B cell (primary cell): ENCODE measurements at regions not wholly inside any gene's neighbourhood (a gene's known extent, or its start where the extent isn't known, plus 50 kb on each side); places are given as distances from the start of the nearest gene placed in this dataset.

ENCODE experiments used
- EZH2 ChIP-seq: IDR thresholded peaks from 2 replicates; pipeline ENCODE4 v1.6.1; 2012; ENCODE audit warnings: borderline replicate concordance, low read depth, mild to moderate bottlenecking, moderate library complexity, low read length; ENCODE audit not compliant: insufficient read depth, poor library complexity, severe bottlenecking
- TF ChIP-seq, protein P1 (sequence below): fragments of 200-600 bp; IDR thresholded peaks from one replicate; pipeline ENCODE4 v1.8.0; 2022; ENCODE audit warnings: antibody characterized with exemption, mild to moderate bottlenecking

DNA sequence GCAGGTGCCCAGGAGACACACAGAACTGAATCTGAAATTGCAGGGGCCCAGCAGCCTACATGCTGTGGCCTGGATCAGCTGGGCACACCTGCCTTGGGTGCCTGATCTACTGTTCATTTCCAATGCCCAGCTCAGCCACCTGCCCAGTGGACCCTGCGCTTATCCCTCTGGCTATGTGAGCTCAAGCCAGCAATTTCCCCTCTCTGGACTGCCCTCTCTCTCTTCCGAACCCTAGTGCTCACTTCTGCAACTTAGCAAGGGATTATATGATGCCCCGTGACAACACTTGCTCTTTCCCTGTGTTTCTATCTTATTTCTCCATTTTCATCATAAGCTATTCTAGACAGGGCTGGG is 276.0 kb downstream of the UACA start:
- TF ChIP-seq, protein P1, sequence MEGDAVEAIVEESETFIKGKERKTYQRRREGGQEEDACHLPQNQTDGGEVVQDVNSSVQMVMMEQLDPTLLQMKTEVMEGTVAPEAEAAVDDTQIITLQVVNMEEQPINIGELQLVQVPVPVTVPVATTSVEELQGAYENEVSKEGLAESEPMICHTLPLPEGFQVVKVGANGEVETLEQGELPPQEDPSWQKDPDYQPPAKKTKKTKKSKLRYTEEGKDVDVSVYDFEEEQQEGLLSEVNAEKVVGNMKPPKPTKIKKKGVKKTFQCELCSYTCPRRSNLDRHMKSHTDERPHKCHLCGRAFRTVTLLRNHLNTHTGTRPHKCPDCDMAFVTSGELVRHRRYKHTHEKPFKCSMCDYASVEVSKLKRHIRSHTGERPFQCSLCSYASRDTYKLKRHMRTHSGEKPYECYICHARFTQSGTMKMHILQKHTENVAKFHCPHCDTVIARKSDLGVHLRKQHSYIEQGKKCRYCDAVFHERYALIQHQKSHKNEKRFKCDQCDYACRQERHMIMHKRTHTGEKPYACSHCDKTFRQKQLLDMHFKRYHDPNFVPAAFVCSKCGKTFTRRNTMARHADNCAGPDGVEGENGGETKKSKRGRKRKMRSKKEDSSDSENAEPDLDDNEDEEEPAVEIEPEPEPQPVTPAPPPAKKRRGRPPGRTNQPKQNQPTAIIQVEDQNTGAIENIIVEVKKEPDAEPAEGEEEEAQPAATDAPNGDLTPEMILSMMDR: no peak
- no peak for TF ChIP-seq EZH2
